Thyroid gland (tissue), 4 donors: ENCODE measurements at regions not wholly inside any gene's neighbourhood (a gene's known extent, or its start where the extent isn't known, plus 50 kb on each side); places are given as distances from the start of the nearest gene placed in this dataset.
"Not testable (repeated sequence)": the region's sequence is repeated elsewhere in the genome, so short reads cannot be mapped to it uniquely, and the experiment has no call there.

ENCODE experiments used
- DNase-seq, 2 donors: peaks; one replicate each; pipeline ENCODE4 v3.0.0-alpha.2; 2019
- H3K27ac ChIP-seq, 3 donors: fragments of 200-600 bp; sonication (generic); 1 replicate in 2 of 3; 2 replicates in 1 of 3; pipeline ENCODE4 v1.5.1; 2016 to 2019; ENCODE audit warnings: mild to moderate bottlenecking in 1 of 3, moderate library complexity in 1 of 3
- H3K27me3 ChIP-seq: fragments of 200-600 bp; sonication (generic); one replicate; pipeline ENCODE4 v1.5.1; 2019
- H3K36me3 ChIP-seq, 2 donors: fragments of 200-600 bp; sonication (generic); one replicate each; pipeline ENCODE4 v1.5.1; 2016 to 2019
- H3K4me1 ChIP-seq, 2 donors: fragments of 200-600 bp; sonication (generic); one replicate each; pipeline ENCODE4 v1.5.1; 2017 to 2019
- H3K4me3 ChIP-seq, 3 donors: fragments of 200-600 bp; sonication (generic); replicated peaks in 1 of 3; 1 replicate in 2 of 3; 2 replicates in 1 of 3; pipeline ENCODE4 v1.5.1; 2016; ENCODE audit warnings: mild to moderate bottlenecking in 1 of 3
- H3K9me3 ChIP-seq: fragments of 200-600 bp; sonication (generic); one replicate; pipeline ENCODE4 v1.5.1; 2017
- POLR2A ChIP-seq, 2 donors: fragments of 450-650 bp; IDR thresholded peaks; one replicate each; pipeline ENCODE4 v1.6.1; 2017; ENCODE audit warnings: antibody characterized with exemption in 2 of 2, mild to moderate bottlenecking in 2 of 2, moderate library complexity in 1 of 2
- WGBS, 2 donors: methylation state at CpG; one replicate each; pipeline ENCODE4 v1.1.5; 2017; 5-methylcytosine and 5-hydroxymethylcytosine counted together
- intact Hi-C: fragments of 100-400 bp; cut with DNase I; formaldehyde crosslinking; loops from one replicate; pipeline ENCODE4 v1.15.1; 2023
- TF ChIP-seq, protein P1 (sequence below), 6 experiments: fragments of 200-600 bp in 3 of 6; fragments of 450-650 bp in 3 of 6; sonication (generic) in 3 of 6; IDR thresholded peaks; one replicate each; pipeline ENCODE4 v1.5.1; 2016 to 2019; ENCODE audit warnings: antibody characterized with exemption in 6 of 6, mild to moderate bottlenecking in 2 of 6, inconsistent platforms in 1 of 6, moderate library complexity in 1 of 6

DNA sequence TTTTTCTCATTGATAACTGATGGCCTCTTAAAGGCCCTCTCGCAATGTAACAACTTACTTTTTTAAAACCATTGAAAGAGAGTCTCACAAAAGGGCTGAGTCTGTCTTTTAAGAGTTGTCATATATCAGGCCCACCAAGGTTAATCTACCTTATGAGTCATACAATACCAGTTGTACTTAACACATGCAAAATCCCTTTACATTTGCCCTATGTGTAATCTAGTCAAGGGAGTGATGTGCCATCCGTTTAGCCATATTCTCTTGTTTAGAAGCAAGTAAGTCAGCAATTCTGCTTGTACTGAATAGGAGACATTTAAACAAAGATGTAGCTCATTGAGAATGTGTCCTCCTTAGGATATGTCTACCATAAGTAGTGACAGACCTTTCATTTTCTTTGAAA lies 143.7 kb downstream of the TENT5A start:
- intact Hi-C loops = no loop called here
- WGBS, 2 donors = 84 to 91% methylated on average over 2 of the region's 2 CpGs
- no peak for DNase-seq
- Histone ChIP-seq H3K36me3 (no peaks in the 10 kb centered on the region), H3K27me3 (no peaks in the 10 kb centered on the region), H3K27ac (no peak overlapping the region), H3K4me3 (no peak overlapping the region), H3K9me3 (no peaks in the 10 kb centered on the region), H3K4me1 (no peaks in the 10 kb centered on the region)
- TF ChIP-seq, protein P1, sequence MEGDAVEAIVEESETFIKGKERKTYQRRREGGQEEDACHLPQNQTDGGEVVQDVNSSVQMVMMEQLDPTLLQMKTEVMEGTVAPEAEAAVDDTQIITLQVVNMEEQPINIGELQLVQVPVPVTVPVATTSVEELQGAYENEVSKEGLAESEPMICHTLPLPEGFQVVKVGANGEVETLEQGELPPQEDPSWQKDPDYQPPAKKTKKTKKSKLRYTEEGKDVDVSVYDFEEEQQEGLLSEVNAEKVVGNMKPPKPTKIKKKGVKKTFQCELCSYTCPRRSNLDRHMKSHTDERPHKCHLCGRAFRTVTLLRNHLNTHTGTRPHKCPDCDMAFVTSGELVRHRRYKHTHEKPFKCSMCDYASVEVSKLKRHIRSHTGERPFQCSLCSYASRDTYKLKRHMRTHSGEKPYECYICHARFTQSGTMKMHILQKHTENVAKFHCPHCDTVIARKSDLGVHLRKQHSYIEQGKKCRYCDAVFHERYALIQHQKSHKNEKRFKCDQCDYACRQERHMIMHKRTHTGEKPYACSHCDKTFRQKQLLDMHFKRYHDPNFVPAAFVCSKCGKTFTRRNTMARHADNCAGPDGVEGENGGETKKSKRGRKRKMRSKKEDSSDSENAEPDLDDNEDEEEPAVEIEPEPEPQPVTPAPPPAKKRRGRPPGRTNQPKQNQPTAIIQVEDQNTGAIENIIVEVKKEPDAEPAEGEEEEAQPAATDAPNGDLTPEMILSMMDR (IDR thresholded peaks at IDR 0.05) = no peak
- no peak for TF ChIP-seq POLR2A (IDR thresholded peaks at IDR 0.05)

DNA sequence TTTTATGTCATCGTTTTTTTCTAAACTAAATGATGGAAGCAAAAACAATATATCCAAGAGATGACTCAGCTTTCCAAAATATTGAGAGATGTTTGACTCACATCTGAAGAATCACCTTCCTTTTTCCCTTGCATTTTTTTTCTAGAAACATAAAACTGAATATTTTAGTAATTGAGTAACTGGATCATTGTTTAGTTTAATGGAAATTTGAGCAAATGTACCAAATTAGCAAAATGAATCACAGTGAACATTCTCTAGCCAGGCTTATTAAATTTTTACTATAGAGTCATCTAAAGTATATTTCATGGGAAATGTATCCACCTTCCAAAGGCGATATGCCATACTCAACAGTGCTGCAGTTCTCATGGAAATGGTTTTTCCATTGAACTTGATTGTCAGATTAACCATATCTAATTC lies 145.5 kb downstream of the TENT5A start:
- WGBS, 2 donors = 90 to 93% methylated on average over 2 of the region's 2 CpGs
- Histone ChIP-seq H3K4me1 (no peaks in the 10 kb centered on the region), H3K9me3 (no peaks in the 10 kb centered on the region), H3K27ac (no peak overlapping the region), H3K27me3 (no peaks in the 10 kb centered on the region), H3K4me3 (no peak overlapping the region), H3K36me3 (no peaks in the 10 kb centered on the region)
- DNase-seq = no peak
- intact Hi-C loops = no loop called here
- no peak for TF ChIP-seq POLR2A (IDR thresholded peaks at IDR 0.05)
- TF ChIP-seq, protein P1 (IDR thresholded peaks at IDR 0.05) = no peak

DNA sequence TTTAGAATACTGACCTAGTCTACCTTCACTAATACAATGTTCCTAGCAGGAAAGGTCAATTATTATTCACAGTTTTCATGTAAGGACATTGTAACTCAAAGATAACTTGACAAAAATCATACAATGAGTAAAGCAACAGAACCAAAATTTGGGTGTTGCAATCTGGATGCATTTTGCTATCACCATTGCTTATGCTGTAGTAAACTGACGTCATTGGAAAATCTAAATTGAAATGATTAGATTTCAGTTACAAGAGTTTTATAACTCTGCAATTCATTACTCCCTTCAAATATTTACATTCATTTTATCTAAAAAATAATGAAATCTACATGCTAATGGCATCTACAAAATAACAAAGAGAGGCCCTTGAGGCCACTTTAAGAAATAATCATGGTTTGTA lies 147.0 kb downstream of the TENT5A start:
- no peak overlapping the region for H3K4me3 ChIP-seq
- H3K27ac ChIP-seq = no peak overlapping the region
- no peaks in the 10 kb centered on the region for H3K4me1 ChIP-seq
- no peaks in the 10 kb centered on the region for H3K27me3 ChIP-seq
- intact Hi-C loops = no loop called here
- WGBS, 2 donors = 93 to 96% methylated on average over 1 of the region's 1 CpG
- DNase-seq = no peak
- no peaks in the 10 kb centered on the region for H3K36me3 ChIP-seq
- TF ChIP-seq POLR2A (IDR thresholded peaks at IDR 0.05) = no peak
- no peaks in the 10 kb centered on the region for H3K9me3 ChIP-seq

DNA sequence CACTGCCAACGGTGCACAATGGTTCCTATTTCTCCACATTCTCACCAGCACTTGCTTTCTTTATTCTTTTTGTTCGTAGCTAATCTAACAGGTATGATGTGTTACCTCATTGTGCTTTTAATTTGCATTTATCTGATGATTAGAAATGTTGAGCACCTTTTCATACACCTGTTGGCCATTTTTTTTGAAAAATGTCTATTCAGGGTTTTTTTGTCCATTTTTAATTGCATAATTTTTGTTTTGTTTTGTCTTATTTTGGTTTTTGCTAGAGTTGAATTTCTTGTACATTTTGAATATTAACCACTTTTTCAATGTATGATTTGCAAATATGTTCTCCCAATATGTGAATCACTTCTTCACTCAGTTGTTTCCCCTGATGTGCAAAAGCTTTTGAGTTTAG lies 150.6 kb downstream of the TENT5A start:
- TF ChIP-seq, protein P1 (IDR thresholded peaks at IDR 0.05) = no peak
- TF ChIP-seq POLR2A (IDR thresholded peaks at IDR 0.05) = no peak
- H3K4me1 ChIP-seq = no peaks in the 10 kb centered on the region
- DNase-seq = no peak
- H3K27ac ChIP-seq = no peak overlapping the region
- H3K27me3 ChIP-seq = no peaks in the 10 kb centered on the region
- 88 to 93% methylated on average over 2 of the region's 2 CpGs for WGBS, 2 donors
- no peaks in the 10 kb centered on the region for H3K9me3 ChIP-seq
- intact Hi-C loops = no loop called here
- no peaks in the 10 kb centered on the region for H3K36me3 ChIP-seq
- no peak overlapping the region for H3K4me3 ChIP-seq

DNA sequence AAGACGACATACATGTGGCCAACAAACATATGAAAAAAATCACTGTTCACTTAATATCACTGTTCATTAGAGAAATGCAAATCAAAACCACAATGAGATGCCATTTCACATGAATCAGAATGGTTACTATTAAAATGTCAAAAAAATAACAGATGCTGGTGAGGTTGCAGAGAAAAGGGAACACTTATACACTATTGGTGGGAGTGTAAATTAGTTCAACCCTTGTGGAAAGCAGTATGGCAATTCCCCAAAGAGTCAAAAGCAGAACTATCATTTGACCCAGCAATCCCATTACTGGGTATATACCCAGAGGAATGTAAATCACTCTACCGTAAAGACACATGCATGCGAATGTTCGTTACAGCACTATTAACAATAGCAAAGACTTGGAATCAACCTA lies 152.0 kb downstream of the TENT5A start:
- H3K4me1 ChIP-seq, H3K36me3 ChIP-seq, H3K27ac ChIP-seq, DNase-seq, intact Hi-C loops, H3K9me3 ChIP-seq, H3K27me3 ChIP-seq, H3K4me3 ChIP-seq: not testable (repeated sequence)
- WGBS, 2 donors = 93 to 96% methylated on average over 4 of the region's 4 CpGs

DNA sequence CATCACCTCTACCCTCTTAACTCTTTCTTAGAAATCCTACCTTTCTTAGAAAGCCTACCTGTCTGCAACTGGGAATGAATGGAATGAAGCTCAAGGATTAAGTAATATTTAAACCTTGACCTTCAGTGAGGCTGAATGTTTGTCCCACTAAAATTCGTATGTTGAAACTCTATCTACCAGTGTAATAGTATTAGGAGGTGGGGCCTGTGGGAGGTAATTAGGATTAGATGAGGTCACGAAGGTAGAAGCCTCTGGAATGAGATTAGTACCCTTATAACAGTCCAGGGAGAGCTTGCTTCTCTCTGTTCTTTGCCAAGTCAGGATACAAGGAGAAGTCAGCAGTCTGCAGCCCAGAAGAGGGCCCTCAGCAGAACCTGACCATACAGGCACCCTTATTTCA lies 158.0 kb downstream of the TENT5A start:
- WGBS, 2 donors = 70 to 71% methylated on average over 2 of the region's 2 CpGs
- Histone ChIP-seq H3K27me3 (no peaks in the 10 kb centered on the region), H3K4me3 (no peak overlapping the region), H3K4me1 (no peaks in the 10 kb centered on the region), H3K9me3 (no peaks in the 10 kb centered on the region), H3K27ac (no peak overlapping the region), H3K36me3 (no peaks in the 10 kb centered on the region)
- TF ChIP-seq, protein P1 (IDR thresholded peaks at IDR 0.05) = no peak
- no peak for TF ChIP-seq POLR2A (IDR thresholded peaks at IDR 0.05)
- intact Hi-C loops = no loop called here
- DNase-seq = no peak
